Islet precursor cell (in vitro differentiated cells): ENCODE measurements at regions not wholly inside any gene's neighbourhood (a gene's known extent, or its start where the extent isn't known, plus 50 kb on each side); places are given as distances from the start of the nearest gene placed in this dataset.

Source experiments
- DNase-seq: peaks from one replicate; pipeline ENCODE4 v3.0.0-alpha.2; 2018

- no peak for DNase-seq
Observed at GRCh38 chr2:171266102-171266501, 105.4 kb upstream of the TLK1 start.

- DNase-seq, result peak; percentile 10
Observed at GRCh38 chr2:171261529-171261928, 100.8 kb upstream of the TLK1 start.

GRCh38 chr2:171260471-171261424 lies 100.1 kb upstream of the TLK1 start:
- DNase-seq, result peak; percentile 13

- DNase-seq, result no peak
Observed at GRCh38 chr2:171254666-171255065, 94.0 kb upstream of the TLK1 start.

GRCh38 chr2:171253900-171254650 lies 93.4 kb upstream of the TLK1 start:
- no peak for DNase-seq

- DNase-seq, result no peak
Observed at GRCh38 chr2:171253279-171253678, 92.6 kb upstream of the TLK1 start.

- DNase-seq, result no peak
Observed at GRCh38 chr2:171249689-171250088, 89.0 kb upstream of the TLK1 start.

GRCh38 chr2:171247741-171248662 lies 87.3 kb upstream of the TLK1 start:
- no peak for DNase-seq

- DNase-seq, result no peak
Observed at GRCh38 chr2:171244970-171245782, 84.5 kb upstream of the TLK1 start.

GRCh38 chr2:171244466-171244969 lies 83.8 kb upstream of the TLK1 start:
- no peak for DNase-seq

GRCh38 chr2:171241771-171242170 lies 81.1 kb upstream of the TLK1 start:
- no peak for DNase-seq

- DNase-seq, result no peak
Observed at GRCh38 chr2:171238946-171239345, 78.3 kb upstream of the TLK1 start.

- no peak for DNase-seq
Observed at GRCh38 chr2:171237751-171238505, 77.2 kb upstream of the TLK1 start.

GRCh38 chr2:171235262-171235881 lies 74.7 kb upstream of the TLK1 start:
- peak; percentile 89 for DNase-seq

- DNase-seq, result no peak
Observed at GRCh38 chr2:171230176-171230575, 69.5 kb upstream of the TLK1 start.

GRCh38 chr2:171228826-171229225 lies 68.1 kb upstream of the TLK1 start:
- no peak for DNase-seq

GRCh38 chr2:171227066-171227782 lies 66.5 kb upstream of the TLK1 start:
- DNase-seq, result no peak

GRCh38 chr2:171226461-171226860 lies 65.8 kb upstream of the TLK1 start:
- no peak for DNase-seq

- DNase-seq, result no peak
Observed at GRCh38 chr2:171225989-171226388, 65.3 kb upstream of the TLK1 start.
